Activated CD8-positive, alpha-beta T cell treated with anti-CD3 and anti-CD28 coated beads for 36 hours (primary cell): ENCODE measurements at regions not wholly inside any gene's neighbourhood (a gene's known extent, or its start where the extent isn't known, plus 50 kb on each side); places are given as distances from the start of the nearest gene placed in this dataset.

ENCODE experiments used
- ATAC-seq: fragments of 200-7000 bp; cut with Tn5 transposase; one replicate; pipeline ENCODE4 v1.10.0; 2021; ENCODE audit warnings: mild to moderate bottlenecking, moderate library complexity
- CTCF ChIA-PET: fragments of 350-600 bp; sonication (Branson Sonifier 250); formaldehyde crosslinking; loops from one replicate; lab custom pipeline; 2021; ENCODE audit warnings: antibody characterized with exemption; lab: Charles Lee
- POLR2A ChIA-PET: fragments of 350-600 bp; sonication (Branson Sonifier 250); formaldehyde crosslinking; loops from one replicate; lab custom pipeline; 2021; ENCODE audit warnings: antibody characterized with exemption; lab: Charles Lee
- DNase-seq: peaks from one replicate; pipeline ENCODE4 v3.0.0-alpha.2; 2020
- H3K27ac Mint-ChIP-seq: one replicate; pipeline ENCODE4 v1.8.0; 2021; ENCODE audit warnings: mild to moderate bottlenecking, mixed read lengths
- H3K27me3 Mint-ChIP-seq: one replicate; pipeline ENCODE4 v1.8.0; 2021; ENCODE audit warnings: mixed read lengths
- H3K36me3 Mint-ChIP-seq: one replicate; pipeline ENCODE4 v1.8.0; 2021; ENCODE audit warnings: low read depth, mixed read lengths
- H3K4me1 Mint-ChIP-seq: one replicate; pipeline ENCODE4 v1.8.0; 2021; ENCODE audit warnings: low read depth, mixed read lengths
- H3K4me3 Mint-ChIP-seq: one replicate; pipeline ENCODE4 v1.8.0; 2021; ENCODE audit warnings: mild to moderate bottlenecking, moderate library complexity, mixed read lengths
- H3K9me3 Mint-ChIP-seq: one replicate; pipeline ENCODE4 v1.8.0; 2021; ENCODE audit warnings: mixed read lengths
- CTCF ChIP-seq: fragments of 200-600 bp; IDR thresholded peaks from one replicate; pipeline ENCODE4 v1.8.0; 2022; ENCODE audit warnings: antibody characterized with exemption, mild to moderate bottlenecking
- intact Hi-C: fragments of 100-400 bp; cut with micrococcal nuclease; formaldehyde crosslinking; loops from one replicate; pipeline ENCODE4 v1.10.0; 2022

DNA sequence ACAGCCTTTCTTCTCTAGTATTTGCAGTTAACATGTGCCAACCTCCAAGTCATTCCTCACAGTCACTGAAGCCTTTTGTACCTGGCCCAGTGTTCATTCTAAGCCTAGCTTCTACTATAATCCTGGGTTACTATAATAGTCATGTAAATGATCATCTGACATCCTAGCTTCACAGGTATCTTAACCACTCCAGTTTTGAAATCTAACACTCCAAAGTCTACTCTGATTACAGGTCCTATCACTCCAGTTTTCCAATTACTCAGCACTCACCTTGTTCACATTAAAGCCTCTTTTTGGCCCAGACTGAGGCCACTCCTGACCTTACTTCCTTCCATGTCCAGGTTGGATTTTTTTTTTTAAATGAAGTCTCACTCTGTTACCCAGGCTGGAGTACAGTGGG, 87.6 kb upstream of the ZCCHC13 start:
- ChIA-PET POLR2A (no interaction called here), CTCF (no interaction called here)
- DNase-seq (no peak), ATAC-seq (no peak)
- Mint-ChIP-seq H3K27me3 (no peaks in the 10 kb centered on the region), H3K4me1 (peaks cover 3% of the 10 kb centered on the region), H3K27ac (no peak overlapping the region), H3K4me3 (no peak overlapping the region), H3K9me3 (no peaks in the 10 kb centered on the region), H3K36me3 (peaks cover 45% of the 10 kb centered on the region)
- TF ChIP-seq CTCF, result no peak
- intact Hi-C loops, result no loop called here

- Mint-ChIP-seq H3K4me3 (no peak overlapping the region), H3K27ac (no peak overlapping the region), H3K36me3 (peaks cover 35% of the 10 kb centered on the region), H3K9me3 (no peaks in the 10 kb centered on the region), H3K4me1 (no peaks in the 10 kb centered on the region), H3K27me3 (no peaks in the 10 kb centered on the region)
- POLR2A ChIA-PET, result no interaction called here
- no peak for TF ChIP-seq CTCF
- intact Hi-C loops, result no loop called here
- DNase-seq, result no peak
- no peak for ATAC-seq
- CTCF ChIA-PET, result no interaction called here
Measured at GRCh38 chrX:74211911-74212310, 92.1 kb upstream of the ZCCHC13 start.

DNA sequence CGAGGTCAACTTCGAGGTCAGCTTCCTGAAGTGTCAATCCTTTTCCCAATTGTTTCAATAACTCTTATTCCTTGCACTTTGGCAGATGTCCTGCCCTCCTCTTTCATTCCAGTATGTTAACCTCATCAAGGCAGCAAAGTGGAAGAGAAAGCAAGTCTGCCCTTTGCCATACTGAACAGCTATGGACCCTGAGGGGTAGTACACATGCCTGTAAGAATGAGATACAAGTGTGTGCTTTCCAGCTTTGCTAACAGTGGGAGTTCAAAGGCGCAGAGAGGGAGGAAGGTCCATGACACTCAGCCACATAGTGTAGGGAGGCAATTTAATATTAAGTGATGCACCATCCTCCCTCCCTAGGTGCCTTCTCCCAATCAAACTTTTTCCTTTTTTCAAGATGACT, 96.4 kb upstream of the ZCCHC13 start:
- H3K4me3 Mint-ChIP-seq, result no peak overlapping the region
- TF ChIP-seq CTCF, result no peak
- H3K4me1 Mint-ChIP-seq, result no peaks in the 10 kb centered on the region
- intact Hi-C loops, result no loop called here
- peaks cover 19% of the 10 kb centered on the region for H3K36me3 Mint-ChIP-seq
- H3K9me3 Mint-ChIP-seq, result no peaks in the 10 kb centered on the region
- no peak overlapping the region for H3K27ac Mint-ChIP-seq
- POLR2A ChIA-PET, result interaction anchor here (0.5 kb wide), 1 partner anchor 181 kb away, joined by 3 read pairs; no protein-coding TSS in a partner anchor
- CTCF ChIA-PET, result no interaction called here
- DNase-seq (no peak), ATAC-seq (no peak)
- no peaks in the 10 kb centered on the region for H3K27me3 Mint-ChIP-seq

GRCh38 chrX:74195605-74196004, 108.4 kb upstream of the ZCCHC13 start:
- ChIA-PET POLR2A (interaction anchor here (0.6 kb wide), 1 partner anchor 251 kb away, joined by 5 read pairs; no protein-coding TSS in a partner anchor), CTCF (no interaction called here)
- Mint-ChIP-seq H3K27me3 (no peaks in the 10 kb centered on the region), H3K27ac (no peak overlapping the region), H3K4me3 (no peak overlapping the region), H3K36me3 (peaks cover 2% of the 10 kb centered on the region), H3K9me3 (peaks cover 1% of the 10 kb centered on the region), H3K4me1 (no peaks in the 10 kb centered on the region)
- DNase-seq, result no peak
- intact Hi-C loops, result no loop called here
- no peak for ATAC-seq
- no peak for TF ChIP-seq CTCF

DNA sequence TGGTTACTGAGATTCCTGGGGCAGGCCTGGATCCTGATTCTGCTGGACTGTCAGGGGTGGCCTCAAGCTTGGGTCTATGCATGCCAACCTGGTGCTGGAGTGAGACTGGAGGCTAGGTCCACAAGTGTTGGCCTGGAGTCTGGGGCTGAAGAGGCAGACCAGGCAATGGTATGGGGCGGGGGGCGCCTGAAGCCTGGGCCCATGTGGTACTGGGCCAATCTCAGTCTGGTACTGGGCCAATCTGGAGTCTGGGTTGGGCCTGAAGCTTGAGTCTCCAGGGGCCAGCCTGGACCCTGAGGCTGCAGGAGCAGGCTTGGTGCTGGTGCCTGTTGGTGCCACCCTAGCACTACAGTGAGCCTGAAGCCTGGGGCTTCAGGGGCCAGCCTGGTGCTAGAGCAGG, 108.9 kb upstream of the ZCCHC13 start:
- Mint-ChIP-seq H3K4me3 (no peak overlapping the region), H3K9me3 (peaks cover 1% of the 10 kb centered on the region), H3K27me3 (no peaks in the 10 kb centered on the region), H3K27ac (no peak overlapping the region), H3K36me3 (peaks cover 2% of the 10 kb centered on the region), H3K4me1 (no peaks in the 10 kb centered on the region)
- intact Hi-C loops, result no loop called here
- DNase-seq (no peak), ATAC-seq (no peak)
- ChIA-PET CTCF (no interaction called here), POLR2A (no interaction called here)
- TF ChIP-seq CTCF, result no peak
